ENCODE measurements at regions not wholly inside any gene's neighbourhood (a gene's known extent, or its start where the extent isn't known, plus 50 kb on each side); places are given as distances from the start of the nearest gene placed in this dataset.

GRCh38 chr13:44271915-44272341 is 101.7 kb upstream of the SERP2 start:
- TF ChIP-seq ZFX (IDR thresholded peaks at IDR 0.05; ENCODE audit: borderline replicate concordance) (no peak), CTCF (IDR thresholded peaks at IDR 0.05) (no peak)

GRCh38 chr13:44272692-44273091 is 100.9 kb upstream of the SERP2 start:
- TF ChIP-seq CTCF (IDR thresholded peaks at IDR 0.05) (no peak), ZFX (IDR thresholded peaks at IDR 0.05; ENCODE audit: borderline replicate concordance) (no peak)
- H3K27ac ChIP-seq: no peak overlapping the region

More at GRCh38 chr13:44271915-44272341, 101.7 kb upstream of the SERP2 start:
- no peak overlapping the region for H3K27ac ChIP-seq

- no peak overlapping the region for H3K27ac ChIP-seq
- TF ChIP-seq ZFX (IDR thresholded peaks at IDR 0.05; ENCODE audit: borderline replicate concordance) (no peak), CTCF (IDR thresholded peaks at IDR 0.05) (no peak)
Measured at GRCh38 chr13:44273216-44273615, 100.4 kb upstream of the SERP2 start.

- no peak for TF ChIP-seq ZFX (IDR thresholded peaks at IDR 0.05; ENCODE audit: borderline replicate concordance)
- TF ChIP-seq CTCF (IDR thresholded peaks at IDR 0.05): no peak
- no peak overlapping the region for H3K27ac ChIP-seq
Measured at GRCh38 chr13:44273991-44274770, 99.4 kb upstream of the SERP2 start.

- no peak overlapping the region for H3K27ac ChIP-seq
- no peak for TF ChIP-seq ZFX (IDR thresholded peaks at IDR 0.05; ENCODE audit: borderline replicate concordance)
- no peak for TF ChIP-seq CTCF (IDR thresholded peaks at IDR 0.05)
Measured at GRCh38 chr13:44274771-44275205, 98.8 kb upstream of the SERP2 start.

GRCh38 chr13:44275381-44275780 is 98.2 kb upstream of the SERP2 start:
- H3K27ac ChIP-seq: no peak overlapping the region
- TF ChIP-seq ZFX (IDR thresholded peaks at IDR 0.05; ENCODE audit: borderline replicate concordance): no peak
- no peak for TF ChIP-seq CTCF (IDR thresholded peaks at IDR 0.05)

GRCh38 chr13:44276061-44276460 is 97.6 kb upstream of the SERP2 start:
- TF ChIP-seq ZFX (IDR thresholded peaks at IDR 0.05; ENCODE audit: borderline replicate concordance) (no peak), CTCF (IDR thresholded peaks at IDR 0.05) (no peak)

More at GRCh38 chr13:44276061-44276460, 97.6 kb upstream of the SERP2 start:
- H3K27ac ChIP-seq: no peak overlapping the region

Data from 22Rv1 (cell line).